ENCODE measurements at regions not wholly inside any gene's neighbourhood (a gene's known extent, or its start where the extent isn't known, plus 50 kb on each side); places are given as distances from the start of the nearest gene placed in this dataset.
"Not testable (repeated sequence)": the region's sequence is repeated elsewhere in the genome, so short reads cannot be mapped to it uniquely, and the experiment has no call there.

GRCh38 chr2:226553333-226553732, 246.3 kb downstream of the IRS1 start:
- no peaks in the 10 kb centered on the region for H3K27me3 ChIP-seq (ENCODE audit: control insufficient read depth in 1 of 2, insufficient read depth in 2 of 2, low read length in 2 of 2)
- no peak overlapping the region for H3K27ac ChIP-seq (ENCODE audit: low read length)
- no peaks in the 10 kb centered on the region for H3K9me3 ChIP-seq (ENCODE audit: control insufficient read depth in 2 of 2, low read length in 2 of 2)
- H3K9ac ChIP-seq (ENCODE audit: low read length in 2 of 2) = no peak overlapping the region
- no peaks in the 10 kb centered on the region for H3K4me1 ChIP-seq (ENCODE audit: control insufficient read depth, insufficient read depth, low read length)
- H3K36me3 ChIP-seq (ENCODE audit: control insufficient read depth in 2 of 2, insufficient read depth in 2 of 2, low read length in 2 of 2) = no peaks in the 10 kb centered on the region
- no peak overlapping the region for H3K4me3 ChIP-seq (ENCODE audit: low read length in 2 of 2)

DNA sequence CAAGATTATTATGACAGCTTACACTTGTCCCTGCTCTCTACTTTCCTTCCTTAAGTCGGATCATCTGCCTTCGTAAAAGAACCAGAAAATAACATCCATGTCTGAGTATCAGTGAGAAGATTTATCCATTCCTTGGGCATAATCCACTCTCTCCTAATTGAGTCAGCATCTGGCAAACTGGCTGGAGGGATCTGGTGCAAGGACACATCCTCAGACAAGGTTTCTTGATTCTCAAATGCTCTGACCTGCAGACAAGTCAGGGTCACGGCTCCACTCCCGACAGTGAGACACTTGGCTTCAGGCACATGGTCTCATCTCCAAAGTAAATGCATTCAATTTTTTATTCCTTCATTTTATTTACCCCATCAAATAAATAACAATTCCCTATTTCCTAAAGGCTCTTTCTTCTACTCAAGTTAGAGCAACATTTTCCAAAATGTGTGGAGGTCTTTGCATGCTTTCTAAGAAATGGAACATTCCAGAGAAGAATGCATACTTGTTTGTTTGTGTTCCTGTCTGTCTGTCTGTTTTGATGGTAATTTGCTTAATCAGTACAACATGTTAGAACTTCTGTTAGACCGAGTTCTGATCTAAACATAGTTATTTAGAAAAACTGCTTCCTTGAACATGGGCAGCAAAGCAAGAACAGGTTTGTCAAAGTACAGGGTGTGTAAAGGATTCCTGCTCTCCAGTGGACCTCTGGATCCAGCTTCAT, 246.9 kb downstream of the IRS1 start:
- H3K4me1 ChIP-seq (ENCODE audit: control insufficient read depth, insufficient read depth, low read length) = no peaks in the 10 kb centered on the region
- H3K9ac ChIP-seq (ENCODE audit: low read length in 2 of 2) = no peak overlapping the region

GRCh38 chr2:226551522-226552250, 247.9 kb downstream of the IRS1 start:
- H3K4me1 ChIP-seq (ENCODE audit: control insufficient read depth, insufficient read depth, low read length) = no peaks in the 10 kb centered on the region
- no peak overlapping the region for H3K4me3 ChIP-seq (ENCODE audit: low read length in 2 of 2)
- H3K27ac ChIP-seq (ENCODE audit: low read length) = no peak overlapping the region
- H3K9ac ChIP-seq (ENCODE audit: low read length in 2 of 2) = no peak overlapping the region
- no peaks in the 10 kb centered on the region for H3K27me3 ChIP-seq (ENCODE audit: control insufficient read depth in 1 of 2, insufficient read depth in 2 of 2, low read length in 2 of 2)
- H3K36me3 ChIP-seq (ENCODE audit: control insufficient read depth in 2 of 2, insufficient read depth in 2 of 2, low read length in 2 of 2) = no peaks in the 10 kb centered on the region
- H3K9me3 ChIP-seq (ENCODE audit: control insufficient read depth in 2 of 2, low read length in 2 of 2) = no peaks in the 10 kb centered on the region

More for the DNA sequence above, 246.9 kb downstream of the IRS1 start:
- Histone ChIP-seq H3K36me3 (ENCODE audit: control insufficient read depth in 2 of 2, insufficient read depth in 2 of 2, low read length in 2 of 2) (no peaks in the 10 kb centered on the region), H3K27me3 (ENCODE audit: control insufficient read depth in 1 of 2, insufficient read depth in 2 of 2, low read length in 2 of 2) (no peaks in the 10 kb centered on the region), H3K4me3 (ENCODE audit: low read length in 2 of 2) (no peak overlapping the region), H3K9me3 (ENCODE audit: control insufficient read depth in 2 of 2, low read length in 2 of 2) (no peaks in the 10 kb centered on the region), H3K27ac (ENCODE audit: low read length) (no peak overlapping the region)

DNA sequence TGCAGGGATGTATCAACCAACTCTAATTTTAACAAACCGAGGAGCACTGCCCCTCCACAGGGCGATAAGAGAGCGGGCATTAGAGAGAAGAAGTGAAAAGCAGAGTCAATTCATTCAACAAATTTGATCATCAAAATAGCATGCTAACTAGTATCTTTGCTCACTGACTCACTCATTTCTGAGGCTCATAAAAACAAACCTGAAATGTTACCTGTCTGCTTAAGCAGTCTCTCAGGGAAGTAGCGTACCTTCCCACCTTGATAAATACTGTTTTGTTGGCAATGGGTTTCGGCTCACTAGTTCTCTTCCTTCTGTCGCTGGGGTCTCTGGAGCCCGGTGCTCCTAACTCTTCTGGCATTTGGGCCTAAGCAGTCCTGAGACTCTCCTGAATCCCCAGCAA, 248.8 kb downstream of the IRS1 start:
- H3K27ac ChIP-seq (ENCODE audit: low read length) = no peak overlapping the region
- no peak overlapping the region for H3K4me3 ChIP-seq (ENCODE audit: low read length in 2 of 2)
- no peak overlapping the region for H3K9ac ChIP-seq (ENCODE audit: low read length in 2 of 2)
- no peaks in the 10 kb centered on the region for H3K36me3 ChIP-seq (ENCODE audit: control insufficient read depth in 2 of 2, insufficient read depth in 2 of 2, low read length in 2 of 2)
- H3K9me3 ChIP-seq (ENCODE audit: control insufficient read depth in 2 of 2, low read length in 2 of 2) = no peaks in the 10 kb centered on the region
- H3K4me1 ChIP-seq (ENCODE audit: control insufficient read depth, insufficient read depth, low read length) = no peaks in the 10 kb centered on the region
- H3K27me3 ChIP-seq (ENCODE audit: control insufficient read depth in 1 of 2, insufficient read depth in 2 of 2, low read length in 2 of 2) = no peaks in the 10 kb centered on the region

DNA sequence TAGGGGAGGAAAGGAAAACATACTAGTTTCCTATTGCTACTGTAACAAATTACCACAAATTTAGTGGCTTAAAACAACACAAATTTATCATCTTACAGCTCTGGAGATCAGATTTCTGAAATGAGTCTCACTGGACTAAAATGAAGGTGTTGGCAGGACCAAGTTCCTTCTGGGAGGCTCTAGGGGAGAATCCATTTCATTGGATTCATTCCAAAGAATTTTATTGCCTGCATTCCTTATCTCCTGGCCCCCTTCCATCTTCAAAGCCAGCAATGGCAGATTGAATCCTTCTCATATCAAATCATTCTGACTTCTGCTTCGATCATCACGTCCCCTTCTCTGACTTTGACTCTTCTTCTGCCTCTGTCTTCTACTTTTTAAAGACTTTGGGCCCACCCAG, 250.9 kb downstream of the IRS1 start:
- Histone ChIP-seq H3K4me3 (ENCODE audit: low read length in 2 of 2) (no peak overlapping the region), H3K9me3 (ENCODE audit: control insufficient read depth in 2 of 2, low read length in 2 of 2) (no peaks in the 10 kb centered on the region), H3K27me3 (ENCODE audit: control insufficient read depth in 1 of 2, insufficient read depth in 2 of 2, low read length in 2 of 2) (no peaks in the 10 kb centered on the region), H3K36me3 (ENCODE audit: control insufficient read depth in 2 of 2, insufficient read depth in 2 of 2, low read length in 2 of 2) (no peaks in the 10 kb centered on the region), H3K27ac (ENCODE audit: low read length) (no peak overlapping the region), H3K4me1 (ENCODE audit: control insufficient read depth, insufficient read depth, low read length) (no peaks in the 10 kb centered on the region), H3K9ac (ENCODE audit: low read length in 2 of 2) (no peak overlapping the region)

GRCh38 chr2:226544596-226545210, 254.9 kb downstream of the IRS1 start:
- Histone ChIP-seq H3K27ac (ENCODE audit: low read length) (no peak overlapping the region), H3K9ac (ENCODE audit: low read length in 2 of 2) (no peak overlapping the region), H3K4me3 (ENCODE audit: low read length in 2 of 2) (no peak overlapping the region), H3K27me3 (ENCODE audit: control insufficient read depth in 1 of 2, insufficient read depth in 2 of 2, low read length in 2 of 2) (no peaks in the 10 kb centered on the region), H3K36me3 (ENCODE audit: control insufficient read depth in 2 of 2, insufficient read depth in 2 of 2, low read length in 2 of 2) (no peaks in the 10 kb centered on the region), H3K4me1 (ENCODE audit: control insufficient read depth, insufficient read depth, low read length) (no peaks in the 10 kb centered on the region), H3K9me3 (ENCODE audit: control insufficient read depth in 2 of 2, low read length in 2 of 2) (no peaks in the 10 kb centered on the region)

DNA sequence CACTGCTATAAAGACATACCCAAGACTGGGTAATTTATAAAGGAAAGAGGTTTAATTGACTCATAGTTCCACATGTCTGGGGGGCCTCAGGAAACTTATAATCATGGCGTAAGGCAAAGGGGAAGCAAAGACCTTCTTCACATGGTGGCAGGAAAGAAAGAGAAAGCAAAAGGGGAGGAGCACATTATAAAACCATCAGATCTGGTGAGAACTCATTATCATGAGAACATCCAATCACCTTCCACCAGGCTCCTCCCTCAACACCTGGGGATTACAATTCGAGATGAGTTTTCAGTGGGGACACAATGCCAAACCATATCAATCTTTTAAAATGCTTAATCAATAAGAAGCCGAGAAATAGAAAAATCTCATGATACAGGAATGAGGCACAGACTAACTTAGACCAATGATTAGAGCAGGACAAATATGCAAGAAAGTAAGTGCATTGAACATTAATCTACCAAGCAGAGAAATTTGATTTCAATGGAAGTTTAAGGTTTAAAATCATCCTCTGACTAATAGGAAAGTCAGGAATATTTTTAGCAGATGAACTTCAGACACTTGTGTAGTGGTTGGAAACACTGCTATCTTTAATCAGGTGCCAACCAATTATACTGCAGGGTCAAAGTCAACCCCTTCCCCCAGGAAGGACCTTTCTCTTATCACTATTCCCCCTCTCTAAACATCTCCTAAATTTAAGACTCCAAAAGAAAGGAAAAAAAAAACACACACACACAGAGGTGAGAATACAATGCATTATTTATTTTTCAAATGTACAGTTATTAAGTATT, 259.2 kb downstream of the IRS1 start:
- Histone ChIP-seq H3K27me3 (ENCODE audit: control insufficient read depth in 1 of 2, insufficient read depth in 2 of 2, low read length in 2 of 2) (no peaks in the 10 kb centered on the region), H3K4me1 (ENCODE audit: control insufficient read depth, insufficient read depth, low read length) (no peaks in the 10 kb centered on the region), H3K4me3 (ENCODE audit: low read length in 2 of 2) (no peak overlapping the region), H3K36me3 (ENCODE audit: control insufficient read depth in 2 of 2, insufficient read depth in 2 of 2, low read length in 2 of 2) (no peaks in the 10 kb centered on the region), H3K9ac (ENCODE audit: low read length in 2 of 2) (no peak overlapping the region), H3K9me3 (ENCODE audit: control insufficient read depth in 2 of 2, low read length in 2 of 2) (no peaks in the 10 kb centered on the region), H3K27ac (ENCODE audit: low read length) (no peak overlapping the region)

GRCh38 chr2:226536410-226536809, 263.2 kb downstream of the IRS1 start:
- H3K36me3 ChIP-seq (ENCODE audit: control insufficient read depth in 2 of 2, insufficient read depth in 2 of 2, low read length in 2 of 2) = no peaks in the 10 kb centered on the region

DNA sequence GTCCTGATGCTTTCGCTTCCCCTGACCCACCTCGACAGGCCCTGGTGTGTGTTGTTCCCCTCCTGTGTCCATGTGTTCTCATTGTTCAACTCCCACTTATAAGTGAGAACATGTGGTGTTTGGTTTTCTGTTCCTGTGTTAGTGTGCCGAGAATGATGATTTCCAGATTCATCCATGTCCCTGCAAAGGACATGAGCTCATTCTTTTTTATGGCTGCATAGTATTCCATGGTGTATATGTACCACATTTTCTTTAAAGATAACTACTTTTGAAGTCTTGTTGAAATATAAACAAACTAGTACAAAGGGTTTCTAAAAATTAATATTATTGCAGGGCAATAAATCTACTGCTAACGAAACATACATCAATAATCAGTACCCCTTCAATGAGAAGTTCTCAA, 266.6 kb downstream of the IRS1 start:
- not testable (repeated sequence) for H3K27ac ChIP-seq (ENCODE audit: low read length); H3K9me3 ChIP-seq (ENCODE audit: control insufficient read depth in 2 of 2, low read length in 2 of 2); H3K36me3 ChIP-seq (ENCODE audit: control insufficient read depth in 2 of 2, insufficient read depth in 2 of 2, low read length in 2 of 2); H3K4me1 ChIP-seq (ENCODE audit: control insufficient read depth, insufficient read depth, low read length); H3K9ac ChIP-seq (ENCODE audit: low read length in 2 of 2); H3K4me3 ChIP-seq (ENCODE audit: low read length in 2 of 2); H3K27me3 ChIP-seq (ENCODE audit: control insufficient read depth in 1 of 2, insufficient read depth in 2 of 2, low read length in 2 of 2)

More at GRCh38 chr2:226536410-226536809, 263.2 kb downstream of the IRS1 start:
- Histone ChIP-seq H3K4me1 (ENCODE audit: control insufficient read depth, insufficient read depth, low read length) (no peaks in the 10 kb centered on the region), H3K9ac (ENCODE audit: low read length in 2 of 2) (no peak overlapping the region), H3K9me3 (ENCODE audit: control insufficient read depth in 2 of 2, low read length in 2 of 2) (no peaks in the 10 kb centered on the region), H3K4me3 (ENCODE audit: low read length in 2 of 2) (no peak overlapping the region), H3K27ac (ENCODE audit: low read length) (no peak overlapping the region), H3K27me3 (ENCODE audit: control insufficient read depth in 1 of 2, insufficient read depth in 2 of 2, low read length in 2 of 2) (no peaks in the 10 kb centered on the region)

DNA sequence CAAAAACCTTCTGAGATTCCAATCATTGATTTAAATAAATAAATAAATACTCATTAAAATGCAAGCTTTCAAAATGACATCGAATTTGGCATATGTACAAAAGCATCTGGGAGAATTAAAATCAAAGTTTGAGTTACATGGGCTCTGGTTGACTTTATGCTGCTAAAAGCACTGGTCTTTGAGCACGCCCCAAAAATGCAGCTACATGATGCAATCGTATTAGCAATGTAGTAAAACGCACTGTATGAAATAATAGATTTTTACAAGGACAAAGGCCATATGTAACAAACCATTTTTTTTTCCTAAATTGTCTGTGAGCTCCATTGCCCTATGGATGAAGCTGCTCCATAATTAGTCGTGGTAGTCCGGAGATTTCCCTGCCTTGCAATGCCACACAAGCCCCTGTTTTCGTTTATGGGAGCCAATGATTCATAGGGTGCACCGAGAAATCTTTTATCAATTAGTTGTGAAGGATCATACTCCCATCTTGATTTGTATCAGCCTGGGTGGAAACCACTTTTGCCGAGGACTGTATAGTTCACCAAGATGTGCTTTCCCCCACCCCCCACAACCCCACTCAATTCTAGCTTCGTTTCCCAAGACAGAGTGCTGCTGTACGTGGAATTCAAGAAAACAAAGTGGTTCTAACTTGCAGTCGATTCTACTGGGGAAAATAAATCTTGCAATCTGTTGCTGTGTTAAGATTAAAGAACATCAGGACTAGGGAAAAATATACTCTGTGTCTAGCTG, 268.4 kb downstream of the IRS1 start:
- no peak overlapping the region for H3K9ac ChIP-seq (ENCODE audit: low read length in 2 of 2)
- H3K9me3 ChIP-seq (ENCODE audit: control insufficient read depth in 2 of 2, low read length in 2 of 2) = no peaks in the 10 kb centered on the region
- H3K36me3 ChIP-seq (ENCODE audit: control insufficient read depth in 2 of 2, insufficient read depth in 2 of 2, low read length in 2 of 2) = no peaks in the 10 kb centered on the region
- H3K4me3 ChIP-seq (ENCODE audit: low read length in 2 of 2) = no peak overlapping the region
- H3K27me3 ChIP-seq (ENCODE audit: control insufficient read depth in 1 of 2, insufficient read depth in 2 of 2, low read length in 2 of 2) = no peaks in the 10 kb centered on the region
- no peak overlapping the region for H3K27ac ChIP-seq (ENCODE audit: low read length)
- H3K4me1 ChIP-seq (ENCODE audit: control insufficient read depth, insufficient read depth, low read length) = no peaks in the 10 kb centered on the region
